ENCODE measurements at regions not wholly inside any gene's neighbourhood (a gene's known extent, or its start where the extent isn't known, plus 50 kb on each side); places are given as distances from the start of the nearest gene placed in this dataset.

- TF ChIP-seq CTCF (IDR thresholded peaks at IDR 0.05; ENCODE audit: low read depth, low read length, poor library complexity, severe bottlenecking) (no peak), EZH2phosphoT487 (IDR thresholded peaks at IDR 0.05; ENCODE audit: borderline replicate concordance, low read length) (no peak)
These were observed 1198.6 kb upstream of the EPHA6 start for GRCh38 chr3:95615592-95616310.

Data from DOHH2 (cell line).